Effector memory CD4-positive, alpha-beta T cell (primary cell): ENCODE measurements at regions not wholly inside any gene's neighbourhood (a gene's known extent, or its start where the extent isn't known, plus 50 kb on each side); places are given as distances from the start of the nearest gene placed in this dataset.

Experiments used
- DNase-seq, 3 donors: peaks; one replicate each; pipeline ENCODE4 v3.0.0-alpha.2; 2020
- H3K27ac ChIP-seq: 2 replicates; pipeline ENCODE4 v1.7.0; 2013; ENCODE audit warnings: mild to moderate bottlenecking, low read length, moderate library complexity; ENCODE audit not compliant: insufficient read depth, poor library complexity, severe bottlenecking
- H3K27me3 ChIP-seq: replicated peaks from 2 replicates; pipeline ENCODE4 v1.7.0; 2013; ENCODE audit warnings: mild to moderate bottlenecking, low read length; ENCODE audit not compliant: insufficient read depth, control insufficient read depth, poor library complexity, severe bottlenecking
- H3K36me3 ChIP-seq: 2 replicates; pipeline ENCODE4 v1.7.0; 2013; ENCODE audit warnings: mild to moderate bottlenecking, low read length, moderate library complexity; ENCODE audit not compliant: control insufficient read depth, insufficient read depth
- H3K4me1 ChIP-seq: 2 replicates; pipeline ENCODE4 v1.7.0; 2013; ENCODE audit warnings: low read length, mild to moderate bottlenecking; ENCODE audit not compliant: control insufficient read depth, insufficient read depth, poor library complexity, severe bottlenecking
- H3K4me3 ChIP-seq: 2 replicates; pipeline ENCODE4 v1.7.0; 2013; ENCODE audit warnings: low read length, low read depth, mild to moderate bottlenecking; ENCODE audit not compliant: insufficient read depth, poor library complexity, severe bottlenecking
- H3K9me3 ChIP-seq: 2 replicates; pipeline ENCODE4 v1.7.0; 2013; ENCODE audit warnings: mild to moderate bottlenecking, low read length, moderate library complexity; ENCODE audit not compliant: control insufficient read depth

DNA sequence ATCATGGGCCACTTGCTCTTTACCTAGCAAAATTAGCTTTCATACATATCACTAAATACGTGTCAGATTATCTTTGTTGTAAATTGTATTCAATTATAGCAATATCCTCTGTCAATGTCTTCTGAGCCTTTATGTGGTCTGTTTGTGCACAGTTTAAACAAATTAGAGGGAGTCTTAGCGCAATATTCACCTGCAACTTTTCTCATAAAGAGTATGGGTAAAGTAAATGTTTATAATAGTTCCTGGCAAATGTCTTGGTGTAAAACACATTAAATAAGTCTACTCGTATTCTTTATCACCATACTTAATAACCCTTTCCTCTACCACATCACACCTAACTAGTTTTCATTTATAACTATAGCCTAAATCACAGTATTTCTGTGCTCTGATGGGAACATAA lies 169.0 kb downstream of the PCSK1 start:
- DNase-seq: no peak
- Histone ChIP-seq H3K4me3 (no peak overlapping the region), H3K9me3 (peaks cover 6% of the 10 kb centered on the region), H3K27me3 (no peaks in the 10 kb centered on the region), H3K27ac (no peak overlapping the region), H3K36me3 (no peaks in the 10 kb centered on the region), H3K4me1 (no peaks in the 10 kb centered on the region)

GRCh38 chr5:96262105-96262504 lies 170.9 kb downstream of the PCSK1 start:
- no peaks in the 10 kb centered on the region for H3K36me3 ChIP-seq
- no peak overlapping the region for H3K27ac ChIP-seq
- no peak for DNase-seq
- H3K27me3 ChIP-seq: no peaks in the 10 kb centered on the region
- peaks cover 6% of the 10 kb centered on the region for H3K9me3 ChIP-seq
- H3K4me1 ChIP-seq: no peaks in the 10 kb centered on the region
- no peak overlapping the region for H3K4me3 ChIP-seq

GRCh38 chr5:96260009-96260408 lies 173.0 kb downstream of the PCSK1 start:
- no peaks in the 10 kb centered on the region for H3K27me3 ChIP-seq
- H3K4me1 ChIP-seq: no peaks in the 10 kb centered on the region
- no peaks in the 10 kb centered on the region for H3K36me3 ChIP-seq
- DNase-seq: no peak
- no peak overlapping the region for H3K4me3 ChIP-seq
- no peaks in the 10 kb centered on the region for H3K9me3 ChIP-seq
- no peak overlapping the region for H3K27ac ChIP-seq

- Histone ChIP-seq H3K27ac (no peak overlapping the region), H3K4me3 (no peak overlapping the region), H3K4me1 (no peaks in the 10 kb centered on the region), H3K9me3 (no peaks in the 10 kb centered on the region), H3K36me3 (no peaks in the 10 kb centered on the region), H3K27me3 (no peaks in the 10 kb centered on the region)
- DNase-seq: no peak
Observed at GRCh38 chr5:96259151-96259772, 173.8 kb downstream of the PCSK1 start.

DNA sequence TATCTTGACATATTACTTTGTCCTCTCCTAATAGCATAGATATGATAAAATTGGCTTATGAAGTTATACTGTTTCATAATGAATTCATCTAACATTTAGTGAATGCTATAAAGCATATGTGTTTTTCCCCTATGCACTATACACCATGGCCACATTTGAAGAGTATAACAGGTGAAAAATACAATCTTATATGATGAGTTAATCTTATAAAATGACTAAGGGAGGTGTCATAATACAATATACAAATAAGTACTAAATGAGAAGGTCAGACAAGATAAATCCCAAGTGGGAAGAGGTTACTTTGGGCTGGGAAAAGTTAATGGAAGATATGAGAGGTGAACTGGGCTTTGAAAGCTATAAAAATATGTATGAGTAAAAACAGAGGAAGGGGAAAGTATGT lies 174.4 kb downstream of the PCSK1 start:
- no peak overlapping the region for H3K27ac ChIP-seq
- no peak overlapping the region for H3K4me3 ChIP-seq
- DNase-seq: no peak
- no peaks in the 10 kb centered on the region for H3K36me3 ChIP-seq
- no peaks in the 10 kb centered on the region for H3K27me3 ChIP-seq
- no peaks in the 10 kb centered on the region for H3K9me3 ChIP-seq
- no peaks in the 10 kb centered on the region for H3K4me1 ChIP-seq

DNA sequence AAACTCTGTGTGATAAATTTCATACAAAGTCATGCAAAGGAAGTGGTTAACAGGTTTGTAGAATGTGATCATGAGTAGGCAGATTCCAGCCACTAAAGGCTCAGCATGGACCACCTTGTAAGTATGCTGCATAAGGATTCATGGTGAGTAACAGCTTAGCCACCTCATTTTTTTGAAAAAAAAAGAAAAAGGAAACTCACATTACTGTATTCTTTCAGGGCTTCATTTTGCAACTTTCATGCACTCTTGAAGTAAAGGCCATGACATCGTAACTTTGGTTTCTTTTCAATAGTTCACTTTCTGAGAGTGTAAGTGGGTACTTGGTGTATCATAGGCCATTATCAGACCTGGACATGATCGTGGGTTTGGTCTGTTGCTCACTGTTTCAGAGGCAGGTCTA lies 175.1 kb downstream of the PCSK1 start:
- H3K36me3 ChIP-seq: no peaks in the 10 kb centered on the region
- no peaks in the 10 kb centered on the region for H3K4me1 ChIP-seq
- no peaks in the 10 kb centered on the region for H3K9me3 ChIP-seq
- H3K27ac ChIP-seq: no peak overlapping the region
- no peaks in the 10 kb centered on the region for H3K27me3 ChIP-seq
- DNase-seq: no peak
- H3K4me3 ChIP-seq: no peak overlapping the region

GRCh38 chr5:96256795-96257470 lies 176.1 kb downstream of the PCSK1 start:
- DNase-seq: no peak
- Histone ChIP-seq H3K27ac (no peak overlapping the region), H3K4me3 (no peak overlapping the region), H3K27me3 (no peaks in the 10 kb centered on the region), H3K9me3 (no peaks in the 10 kb centered on the region), H3K36me3 (no peaks in the 10 kb centered on the region), H3K4me1 (no peaks in the 10 kb centered on the region)

GRCh38 chr5:96254980-96255691 lies 177.9 kb downstream of the PCSK1 start:
- Histone ChIP-seq H3K27ac (no peak overlapping the region), H3K27me3 (no peaks in the 10 kb centered on the region), H3K9me3 (no peaks in the 10 kb centered on the region), H3K4me1 (no peaks in the 10 kb centered on the region), H3K4me3 (no peak overlapping the region), H3K36me3 (no peaks in the 10 kb centered on the region)
- no peak for DNase-seq

GRCh38 chr5:96253140-96253539 lies 179.9 kb downstream of the PCSK1 start:
- no peak overlapping the region for H3K27ac ChIP-seq
- no peak overlapping the region for H3K4me3 ChIP-seq
- H3K4me1 ChIP-seq: no peaks in the 10 kb centered on the region
- H3K36me3 ChIP-seq: no peaks in the 10 kb centered on the region
- no peak for DNase-seq
- H3K9me3 ChIP-seq: no peaks in the 10 kb centered on the region
- H3K27me3 ChIP-seq: no peaks in the 10 kb centered on the region

DNA sequence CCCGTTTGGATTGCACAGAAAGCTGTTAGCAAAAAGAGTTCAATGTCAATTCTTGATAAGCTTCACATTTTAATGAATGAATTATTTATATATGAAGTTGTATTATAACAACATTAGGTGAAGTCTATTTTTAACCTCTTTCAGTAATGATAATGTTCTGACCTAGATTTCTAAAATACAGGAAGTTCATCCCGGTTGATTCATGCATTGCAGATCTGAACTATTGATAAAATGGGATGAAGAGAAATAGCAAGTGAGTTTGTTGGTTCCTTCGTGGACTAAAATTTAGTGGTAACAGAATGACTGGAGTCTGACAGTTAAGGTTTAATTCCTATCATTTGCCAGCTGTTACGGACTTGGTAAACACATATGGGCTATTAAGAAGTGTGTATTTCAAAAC lies 180.5 kb downstream of the PCSK1 start:
- Histone ChIP-seq H3K9me3 (no peaks in the 10 kb centered on the region), H3K36me3 (no peaks in the 10 kb centered on the region), H3K4me3 (no peak overlapping the region), H3K27me3 (no peaks in the 10 kb centered on the region), H3K27ac (no peak overlapping the region), H3K4me1 (no peaks in the 10 kb centered on the region)
- no peak for DNase-seq
